HEK293 (cell line): ENCODE measurements at regions not wholly inside any gene's neighbourhood (a gene's known extent, or its start where the extent isn't known, plus 50 kb on each side); places are given as distances from the start of the nearest gene placed in this dataset.

ENCODE experiments used
- CTCF ChIP-seq: fragments of 450-650 bp; formaldehyde crosslinking; IDR thresholded peaks from 2 replicates; pipeline ENCODE4 v1.5.1; 2016; ENCODE audit warnings: missing biosample characterization, missing genetic modification characterization
- GLI2 ChIP-seq: fragments of 450-650 bp; formaldehyde crosslinking; IDR thresholded peaks from 2 replicates; pipeline ENCODE4; 2017; ENCODE audit warnings: missing biosample characterization, missing genetic modification characterization, low read depth, borderline replicate concordance
- PATZ1 ChIP-seq: fragments of 450-650 bp; formaldehyde crosslinking; IDR thresholded peaks from 2 replicates; pipeline ENCODE4 v1.5.1; 2016; ENCODE audit warnings: missing biosample characterization, missing genetic modification characterization
- RBAK ChIP-seq: fragments of 450-650 bp; formaldehyde crosslinking; IDR thresholded peaks from 2 replicates; pipeline ENCODE4 v1.5.1; 2016; ENCODE audit warnings: missing biosample characterization, missing genetic modification characterization
- REST ChIP-seq: fragments of 450-650 bp; formaldehyde crosslinking; IDR thresholded peaks from 2 replicates; pipeline ENCODE4 v1.5.1; 2016; ENCODE audit warnings: missing biosample characterization, missing genetic modification characterization
- TCF7L2 ChIP-seq: IDR thresholded peaks from 2 replicates; pipeline ENCODE4 v1.6.1; 2011; ENCODE audit warnings: low read depth, mild to moderate bottlenecking, inconsistent platforms, low read length, moderate library complexity, borderline replicate concordance
- ZNF174 ChIP-seq: fragments of 450-650 bp; formaldehyde crosslinking; IDR thresholded peaks from 2 replicates; pipeline ENCODE4 v1.5.0; 2017; ENCODE audit warnings: missing biosample characterization, mild to moderate bottlenecking, missing genetic modification characterization
- ZNF302 ChIP-seq: fragments of 450-650 bp; formaldehyde crosslinking; IDR thresholded peaks from 2 replicates; pipeline ENCODE4 v1.5.1; 2016; ENCODE audit warnings: missing biosample characterization, missing genetic modification characterization, low read depth
- ZNF513 ChIP-seq: fragments of 450-650 bp; IDR thresholded peaks from 2 replicates; pipeline ENCODE4 v1.5.1; 2018; ENCODE audit warnings: missing biosample characterization, missing genetic modification characterization
- ZNF704 ChIP-seq: fragments of 450-650 bp; formaldehyde crosslinking; IDR thresholded peaks from 2 replicates; pipeline ENCODE4 v1.5.1; 2016; ENCODE audit warnings: missing biosample characterization, missing genetic modification characterization

- no peak for TF ChIP-seq REST (tag by site-specific recombination)
- no peak for TF ChIP-seq ZNF513
- TF ChIP-seq CTCF, result no peak
- no peak for TF ChIP-seq RBAK (tag by site-specific recombination)
- TF ChIP-seq ZNF174, result no peak
- no peak for TF ChIP-seq ZNF302 (tag by site-specific recombination)
- no peak for TF ChIP-seq GLI2 (tag by site-specific recombination)
- no peak for TF ChIP-seq ZNF704 (tag by site-specific recombination)
- TF ChIP-seq PATZ1 (tag by site-specific recombination), result no peak
- no peak for TF ChIP-seq TCF7L2
These were observed 63.8 kb downstream of the GTPBP8 start for GRCh38 chr3:113054552-113054951.
